NB4 (cell line): ENCODE measurements at regions not wholly inside any gene's neighbourhood (a gene's known extent, or its start where the extent isn't known, plus 50 kb on each side); places are given as distances from the start of the nearest gene placed in this dataset.

Experiments used
- DNase-seq: peaks from one replicate; pipeline ENCODE4 v3.0.0; 2010; ENCODE audit warnings: low read depth
- H3K4me3 ChIP-seq: one replicate; pipeline ENCODE4 v1.5.1; 2011; ENCODE audit warnings: mild to moderate bottlenecking, low read depth, low read length, moderate library complexity
- MYC ChIP-seq: IDR thresholded peaks from 2 replicates; pipeline ENCODE4 v1.6.1; 2011; ENCODE audit warnings: low read depth, low read length
- POLR2A ChIP-seq: IDR thresholded peaks from 2 replicates; pipeline ENCODE4 v1.6.1; 2011; ENCODE audit warnings: mild to moderate bottlenecking; ENCODE audit not compliant: insufficient read length; ENCODE audit errors: extremely low read depth
- TF ChIP-seq, protein P1 (sequence below): IDR thresholded peaks from one replicate; pipeline ENCODE4 v1.5.1; 2012; ENCODE audit warnings: low read depth, low read length
- TF ChIP-seq, protein P2 (sequence below): IDR thresholded peaks from 2 replicates; pipeline ENCODE4 v1.6.1; 2011; ENCODE audit warnings: low read depth, low read length

DNA sequence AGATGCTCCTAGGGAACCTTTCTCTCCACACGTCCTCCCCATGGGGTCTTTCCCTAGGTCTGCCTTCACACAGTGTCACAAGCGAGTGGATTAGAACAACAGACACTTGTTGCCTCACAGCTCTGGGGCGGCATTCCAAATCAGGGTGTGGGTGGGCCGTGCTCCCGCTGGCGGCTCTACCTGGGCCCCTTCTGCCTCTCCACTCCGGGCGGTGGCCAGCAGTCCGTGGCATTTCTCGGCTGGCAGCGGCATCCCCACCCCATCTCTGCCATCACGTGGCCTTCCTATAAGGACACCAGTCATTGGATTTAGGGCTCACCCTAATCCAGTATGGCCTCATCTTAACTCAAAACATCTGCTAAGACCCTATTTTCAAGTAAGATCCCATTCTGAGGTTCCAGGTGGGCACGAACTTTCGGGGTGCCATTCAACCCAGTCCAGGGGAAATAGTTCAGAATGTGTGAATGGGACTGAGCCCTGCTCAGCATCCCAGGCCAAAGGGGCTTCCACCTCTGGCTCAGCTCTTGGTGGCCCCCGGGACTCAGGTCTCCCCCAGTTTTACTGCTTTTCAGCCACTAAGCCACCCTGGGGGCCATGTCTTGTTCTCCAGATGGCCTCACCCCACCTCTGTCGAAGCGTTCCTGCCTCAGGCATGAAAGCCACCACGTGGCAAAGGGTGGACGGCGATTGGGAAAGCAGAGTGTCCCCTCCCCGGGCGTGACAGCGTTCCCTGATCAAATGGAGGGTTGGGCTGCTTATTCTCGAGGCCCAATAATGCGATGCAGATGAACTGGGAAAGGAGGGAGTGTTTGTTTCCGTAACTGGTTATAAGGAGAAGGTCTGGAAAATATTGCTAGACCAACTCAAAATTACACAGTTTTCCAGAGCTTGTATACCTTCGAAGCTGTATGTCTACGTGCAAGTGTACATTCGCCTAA is 350.0 kb downstream of the GLRX3 start:
- H3K4me3 ChIP-seq, result no peak overlapping the region
- DNase-seq, result no peak
- TF ChIP-seq MYC (no peak), POLR2A (no peak)
- TF ChIP-seq, protein P1, sequence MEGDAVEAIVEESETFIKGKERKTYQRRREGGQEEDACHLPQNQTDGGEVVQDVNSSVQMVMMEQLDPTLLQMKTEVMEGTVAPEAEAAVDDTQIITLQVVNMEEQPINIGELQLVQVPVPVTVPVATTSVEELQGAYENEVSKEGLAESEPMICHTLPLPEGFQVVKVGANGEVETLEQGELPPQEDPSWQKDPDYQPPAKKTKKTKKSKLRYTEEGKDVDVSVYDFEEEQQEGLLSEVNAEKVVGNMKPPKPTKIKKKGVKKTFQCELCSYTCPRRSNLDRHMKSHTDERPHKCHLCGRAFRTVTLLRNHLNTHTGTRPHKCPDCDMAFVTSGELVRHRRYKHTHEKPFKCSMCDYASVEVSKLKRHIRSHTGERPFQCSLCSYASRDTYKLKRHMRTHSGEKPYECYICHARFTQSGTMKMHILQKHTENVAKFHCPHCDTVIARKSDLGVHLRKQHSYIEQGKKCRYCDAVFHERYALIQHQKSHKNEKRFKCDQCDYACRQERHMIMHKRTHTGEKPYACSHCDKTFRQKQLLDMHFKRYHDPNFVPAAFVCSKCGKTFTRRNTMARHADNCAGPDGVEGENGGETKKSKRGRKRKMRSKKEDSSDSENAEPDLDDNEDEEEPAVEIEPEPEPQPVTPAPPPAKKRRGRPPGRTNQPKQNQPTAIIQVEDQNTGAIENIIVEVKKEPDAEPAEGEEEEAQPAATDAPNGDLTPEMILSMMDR, result no peak
- TF ChIP-seq, protein P2, sequence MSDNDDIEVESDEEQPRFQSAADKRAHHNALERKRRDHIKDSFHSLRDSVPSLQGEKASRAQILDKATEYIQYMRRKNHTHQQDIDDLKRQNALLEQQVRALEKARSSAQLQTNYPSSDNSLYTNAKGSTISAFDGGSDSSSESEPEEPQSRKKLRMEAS, result no peak

GRCh38 chr10:130486906-130487305 is 350.7 kb downstream of the GLRX3 start:
- TF ChIP-seq, protein P2, result no peak
- H3K4me3 ChIP-seq, result no peak overlapping the region
- DNase-seq, result no peak

DNA sequence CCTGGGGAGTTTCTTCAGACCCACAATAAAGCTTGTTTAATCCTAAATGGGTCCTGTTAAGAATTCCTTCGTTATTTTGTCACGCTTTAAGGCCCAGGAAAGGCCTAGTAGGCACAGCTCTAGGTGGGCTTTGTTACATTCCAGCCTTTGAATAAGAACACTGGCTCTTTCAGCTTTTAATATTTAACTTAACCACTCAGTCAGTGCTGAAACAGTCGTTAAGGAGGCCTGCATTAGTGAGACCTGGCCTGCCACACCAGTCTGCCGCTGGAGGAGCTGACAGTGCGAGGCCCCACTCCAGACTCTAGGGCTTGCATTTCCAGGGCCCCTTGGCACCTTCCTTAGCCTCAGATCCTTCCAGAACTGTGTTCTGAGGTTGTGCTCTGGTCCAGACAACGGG is 351.4 kb downstream of the GLRX3 start:
- H3K4me3 ChIP-seq, result no peak overlapping the region
- TF ChIP-seq, protein P1, result no peak
- no peak for TF ChIP-seq POLR2A
- TF ChIP-seq, protein P2, result no peak
- TF ChIP-seq MYC, result no peak
- DNase-seq, result no peak

- TF ChIP-seq MYC (no peak), POLR2A (no peak)
- TF ChIP-seq, protein P2, result no peak
- TF ChIP-seq, protein P1, result no peak
- DNase-seq, result no peak
Observed at GRCh38 chr10:130489891-130490290, 353.7 kb downstream of the GLRX3 start.

DNA sequence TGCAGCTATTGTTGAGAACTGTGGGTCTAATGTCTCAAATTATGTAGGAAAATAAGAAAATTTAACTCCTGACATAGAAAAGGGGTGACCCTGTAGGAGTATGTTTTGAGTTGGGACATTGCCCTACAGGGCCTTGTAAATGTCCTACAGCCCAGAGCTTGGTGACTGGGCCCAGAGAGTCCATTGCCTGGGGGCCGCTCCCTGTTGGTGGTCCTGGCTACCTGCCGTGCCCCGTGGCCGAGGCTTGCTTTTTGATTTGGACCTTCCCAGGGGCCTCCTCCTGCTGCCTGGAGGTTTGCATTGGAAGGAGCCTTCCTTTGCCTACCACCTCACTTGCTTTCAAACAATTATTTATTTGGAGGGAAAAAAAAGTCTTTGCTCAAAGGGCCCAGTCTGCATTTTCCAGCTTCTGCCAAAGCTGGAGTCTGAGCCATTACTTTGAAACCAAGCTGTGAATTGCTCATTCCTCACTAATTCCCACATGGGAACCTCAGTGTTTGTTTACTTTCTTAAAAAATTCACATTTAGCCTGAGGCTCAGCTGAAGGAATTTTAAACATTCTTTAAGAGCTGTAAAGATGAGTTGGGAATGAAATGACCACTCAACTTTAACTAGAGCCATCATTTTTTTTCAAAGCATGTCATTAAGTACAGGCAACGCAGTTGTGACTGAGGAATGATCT is 355.0 kb downstream of the GLRX3 start:
- no peak for DNase-seq
- H3K4me3 ChIP-seq, result no peak overlapping the region
- no peak for TF ChIP-seq POLR2A
- TF ChIP-seq MYC, result no peak
- TF ChIP-seq, protein P1, result no peak
- TF ChIP-seq, protein P2, result no peak

More at GRCh38 chr10:130489891-130490290, 353.7 kb downstream of the GLRX3 start:
- no peak overlapping the region for H3K4me3 ChIP-seq

GRCh38 chr10:130491693-130492050 is 355.5 kb downstream of the GLRX3 start:
- TF ChIP-seq, protein P1, result no peak
- TF ChIP-seq, protein P2, result no peak
- TF ChIP-seq POLR2A (no peak), MYC (no peak)
- DNase-seq, result no peak
- no peak overlapping the region for H3K4me3 ChIP-seq
